HPDE6-E6E7 (cell line): ENCODE measurements at regions not wholly inside any gene's neighbourhood (a gene's known extent, or its start where the extent isn't known, plus 50 kb on each side); places are given as distances from the start of the nearest gene placed in this dataset.

Source experiments
- DNase-seq: peaks from one replicate; pipeline ENCODE4 v3.0.0; 2011; ENCODE audit warnings: missing footprints; ENCODE audit errors: extremely low spot score

GRCh38 chr4:126431049-126431448, 1116.3 kb downstream of the FAT4 start:
- no peak for DNase-seq

- DNase-seq, result no peak
Observed at GRCh38 chr4:126435491-126435890, 1120.7 kb downstream of the FAT4 start.

GRCh38 chr4:126440297-126440696, 1125.5 kb downstream of the FAT4 start:
- DNase-seq, result no peak

GRCh38 chr4:126441173-126442035, 1126.6 kb downstream of the FAT4 start:
- DNase-seq, result no peak

GRCh38 chr4:126445596-126445995, 1130.8 kb downstream of the FAT4 start:
- DNase-seq, result no peak

GRCh38 chr4:126446917-126447316, 1132.2 kb downstream of the FAT4 start:
- DNase-seq, result no peak

GRCh38 chr4:126448086-126448845, 1133.5 kb downstream of the FAT4 start:
- no peak for DNase-seq

GRCh38 chr4:126451237-126451873, 1136.6 kb downstream of the FAT4 start:
- DNase-seq, result no peak

- no peak for DNase-seq
Observed at GRCh38 chr4:126455865-126456264, 1141.1 kb downstream of the FAT4 start.

GRCh38 chr4:126458993-126459392, 1144.2 kb downstream of the FAT4 start:
- no peak for DNase-seq

GRCh38 chr4:126465341-126465740, 1150.6 kb downstream of the FAT4 start:
- DNase-seq, result no peak

- no peak for DNase-seq
Observed at GRCh38 chr4:126466848-126467247, 1152.1 kb downstream of the FAT4 start.

GRCh38 chr4:126468144-126468543, 1153.4 kb downstream of the FAT4 start:
- DNase-seq, result no peak

- DNase-seq, result no peak
Observed at GRCh38 chr4:126470862-126471261, 1156.1 kb downstream of the FAT4 start.

- no peak for DNase-seq
Observed at GRCh38 chr4:126475730-126476129, 1157.0 kb upstream of the INTU start.

- DNase-seq, result no peak
Observed at GRCh38 chr4:126479709-126480108, 1153.0 kb upstream of the INTU start.

- DNase-seq, result no peak
Observed at GRCh38 chr4:126482311-126482710, 1150.4 kb upstream of the INTU start.

GRCh38 chr4:126486377-126486776, 1146.4 kb upstream of the INTU start:
- DNase-seq, result no peak

- no peak for DNase-seq
Observed at GRCh38 chr4:126489826-126490463, 1142.8 kb upstream of the INTU start.

- no peak for DNase-seq
Observed at GRCh38 chr4:126495163-126495752, 1137.5 kb upstream of the INTU start.

- DNase-seq, result no peak
Observed at GRCh38 chr4:126512979-126513378, 1119.8 kb upstream of the INTU start.

- DNase-seq, result no peak
Observed at GRCh38 chr4:126513596-126513995, 1119.2 kb upstream of the INTU start.
